ENCODE measurements at regions not wholly inside any gene's neighbourhood (a gene's known extent, or its start where the extent isn't known, plus 50 kb on each side); places are given as distances from the start of the nearest gene placed in this dataset.
A peak's percentile ranks its signal among the peaks of the same experiment; 100 is the strongest.
"Not testable (repeated sequence)": the region's sequence is repeated elsewhere in the genome, so short reads cannot be mapped to it uniquely, and the experiment has no call there.

- DNase-seq: no peak
Measured at GRCh38 chr6:37078814-37079213, 73.4 kb downstream of the FGD2 start.

GRCh38 chr6:37081042-37081607, 75.7 kb downstream of the FGD2 start:
- DNase-seq: no peak

GRCh38 chr6:37082390-37083130, 77.1 kb downstream of the FGD2 start:
- DNase-seq: no peak

GRCh38 chr6:37083243-37084138, 78.0 kb downstream of the FGD2 start:
- no peak for DNase-seq

GRCh38 chr6:37084665-37085064, 79.2 kb downstream of the FGD2 start:
- not testable (repeated sequence) for DNase-seq

GRCh38 chr6:37085198-37085597, 79.7 kb downstream of the FGD2 start:
- no peak for DNase-seq

- DNase-seq: peak; percentile 43
Measured at GRCh38 chr6:37088897-37089296, 81.1 kb upstream of the PIM1 start.

- DNase-seq: no peak
Measured at GRCh38 chr6:37089783-37090182, 80.2 kb upstream of the PIM1 start.

- not testable (repeated sequence) for DNase-seq
Measured at GRCh38 chr6:37091104-37091503, 78.8 kb upstream of the PIM1 start.

GRCh38 chr6:37091586-37091985, 78.4 kb upstream of the PIM1 start:
- DNase-seq: not testable (repeated sequence)

GRCh38 chr6:37092923-37093727, 76.8 kb upstream of the PIM1 start:
- DNase-seq: no peak

GRCh38 chr6:37093728-37094069, 76.3 kb upstream of the PIM1 start:
- DNase-seq: no peak

- no peak for DNase-seq
Measured at GRCh38 chr6:37095997-37096396, 74.0 kb upstream of the PIM1 start.

- DNase-seq: no peak
Measured at GRCh38 chr6:37097335-37097734, 72.6 kb upstream of the PIM1 start.

GRCh38 chr6:37099442-37099841, 70.5 kb upstream of the PIM1 start:
- no peak for DNase-seq

GRCh38 chr6:37100745-37101144, 69.2 kb upstream of the PIM1 start:
- DNase-seq: no peak

- DNase-seq: no peak
Measured at GRCh38 chr6:37101991-37102298, 68.0 kb upstream of the PIM1 start.

GRCh38 chr6:37102299-37103168, 67.4 kb upstream of the PIM1 start:
- peak; percentile 90 for DNase-seq

- DNase-seq: peak; percentile 54
Measured at GRCh38 chr6:37103169-37104039, 66.5 kb upstream of the PIM1 start.

GRCh38 chr6:37104824-37105147, 65.2 kb upstream of the PIM1 start:
- no peak for DNase-seq
